Gastroesophageal sphincter (tissue), 3 donors: ENCODE measurements at regions not wholly inside any gene's neighbourhood (a gene's known extent, or its start where the extent isn't known, plus 50 kb on each side); places are given as distances from the start of the nearest gene placed in this dataset.

Experiments used
- POLR2A ChIP-seq, 2 donors: fragments of 450-650 bp; IDR thresholded peaks; one replicate each; pipeline ENCODE4 v1.6.1; 2017; ENCODE audit warnings: antibody characterized with exemption in 2 of 2, mild to moderate bottlenecking in 2 of 2, moderate library complexity in 1 of 2
- POLR2AphosphoS5 ChIP-seq: sonication (generic); formaldehyde crosslinking; IDR thresholded peaks from one replicate; pipeline ENCODE4 v1.6.1; 2017; ENCODE audit warnings: antibody characterized with exemption
- TF ChIP-seq, protein P1 (sequence below), 4 experiments: fragments of 200-600 bp in 2 of 4; fragments of 450-650 bp in 2 of 4; sonication (generic) in 1 of 4; IDR thresholded peaks; one replicate each; pipeline ENCODE4 v1.5.1; 2017 to 2019; ENCODE audit warnings: antibody characterized with exemption in 4 of 4, mild to moderate bottlenecking in 2 of 4, moderate library complexity in 2 of 4

GRCh38 chr1:221881805-221882581 lies 140.1 kb upstream of the DUSP10 start:
- TF ChIP-seq, protein P1, sequence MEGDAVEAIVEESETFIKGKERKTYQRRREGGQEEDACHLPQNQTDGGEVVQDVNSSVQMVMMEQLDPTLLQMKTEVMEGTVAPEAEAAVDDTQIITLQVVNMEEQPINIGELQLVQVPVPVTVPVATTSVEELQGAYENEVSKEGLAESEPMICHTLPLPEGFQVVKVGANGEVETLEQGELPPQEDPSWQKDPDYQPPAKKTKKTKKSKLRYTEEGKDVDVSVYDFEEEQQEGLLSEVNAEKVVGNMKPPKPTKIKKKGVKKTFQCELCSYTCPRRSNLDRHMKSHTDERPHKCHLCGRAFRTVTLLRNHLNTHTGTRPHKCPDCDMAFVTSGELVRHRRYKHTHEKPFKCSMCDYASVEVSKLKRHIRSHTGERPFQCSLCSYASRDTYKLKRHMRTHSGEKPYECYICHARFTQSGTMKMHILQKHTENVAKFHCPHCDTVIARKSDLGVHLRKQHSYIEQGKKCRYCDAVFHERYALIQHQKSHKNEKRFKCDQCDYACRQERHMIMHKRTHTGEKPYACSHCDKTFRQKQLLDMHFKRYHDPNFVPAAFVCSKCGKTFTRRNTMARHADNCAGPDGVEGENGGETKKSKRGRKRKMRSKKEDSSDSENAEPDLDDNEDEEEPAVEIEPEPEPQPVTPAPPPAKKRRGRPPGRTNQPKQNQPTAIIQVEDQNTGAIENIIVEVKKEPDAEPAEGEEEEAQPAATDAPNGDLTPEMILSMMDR (IDR thresholded peaks at IDR 0.05) = no peak
- TF ChIP-seq POLR2A (IDR thresholded peaks at IDR 0.05) (no peak), POLR2AphosphoS5 (no peak)
